ENCODE measurements at regions not wholly inside any gene's neighbourhood (a gene's known extent, or its start where the extent isn't known, plus 50 kb on each side); places are given as distances from the start of the nearest gene placed in this dataset.

DNA sequence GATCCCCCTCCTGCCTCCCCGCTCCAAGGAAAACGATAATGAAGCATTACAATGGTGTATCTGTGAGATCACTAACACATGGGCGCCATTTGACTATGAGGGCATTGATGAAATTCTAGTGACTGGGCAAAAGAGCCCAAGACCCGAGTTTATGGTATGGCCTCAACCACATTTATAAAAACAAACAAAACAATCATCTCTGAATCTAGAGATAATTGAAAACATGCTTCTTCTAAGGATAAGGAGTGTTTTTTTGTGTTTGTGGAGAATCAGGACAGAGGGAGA lies 100.9 kb upstream of the SEMA6A start:
- no peak for DNase-seq (ENCODE audit: low read depth in 1 of 2, low spot score in 1 of 2)

DNA sequence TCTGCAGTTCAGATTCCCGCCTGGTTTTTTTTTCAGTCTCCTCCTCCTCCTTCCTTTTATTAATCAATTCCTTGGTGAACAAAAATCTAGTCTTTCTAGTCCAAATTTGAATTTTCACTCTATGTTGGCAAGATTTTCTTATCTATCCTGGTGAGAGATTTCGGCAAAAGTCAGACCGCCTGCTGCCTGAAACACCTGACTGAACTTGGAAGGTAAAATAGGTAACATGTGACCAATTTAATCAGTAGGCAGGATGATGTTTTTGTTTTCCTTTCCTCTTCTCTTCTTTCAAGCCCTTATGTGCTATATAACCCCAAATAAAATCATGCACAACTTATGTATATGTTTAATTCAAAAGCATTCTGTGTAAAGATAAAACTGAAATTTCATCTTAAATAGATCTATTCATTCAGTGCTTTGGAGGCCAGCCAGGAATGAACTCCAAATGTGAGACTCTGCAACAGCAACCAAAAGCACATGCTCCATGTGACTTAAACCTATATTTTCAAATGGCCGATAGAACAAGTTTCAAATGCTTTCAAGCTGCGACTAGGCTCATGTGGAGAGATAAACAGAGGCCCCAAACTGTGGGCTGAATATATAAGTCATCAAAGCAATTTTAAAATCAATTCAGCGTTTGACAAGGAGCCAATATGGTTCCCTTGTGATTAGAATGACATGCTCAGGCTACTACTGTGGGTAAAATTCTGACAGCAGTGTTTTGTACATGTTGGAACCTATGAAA lies 100.4 kb upstream of the SEMA6A start:
- no peak for DNase-seq (ENCODE audit: low read depth in 1 of 2, low spot score in 1 of 2)

DNA sequence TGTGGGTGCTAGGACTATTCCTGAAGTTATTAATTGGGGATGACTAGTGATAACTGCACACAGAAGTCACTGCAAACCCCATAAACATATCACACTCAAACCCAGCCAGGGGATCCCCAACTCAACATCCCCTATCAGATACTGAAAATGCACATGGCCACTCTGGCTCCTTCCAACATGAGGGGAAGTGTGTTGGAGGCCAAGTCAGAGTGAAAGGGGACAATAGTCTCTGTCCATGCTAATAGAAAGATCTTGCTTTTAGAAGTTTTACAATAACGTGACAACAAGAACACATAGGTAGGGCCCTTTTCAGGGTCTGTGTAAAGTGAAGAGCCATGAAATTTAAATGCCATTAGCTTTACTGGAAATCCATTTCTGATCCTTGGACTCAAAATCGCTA lies 98.8 kb upstream of the SEMA6A start:
- DNase-seq (ENCODE audit: low read depth in 1 of 2, low spot score in 1 of 2) = no peak

DNA sequence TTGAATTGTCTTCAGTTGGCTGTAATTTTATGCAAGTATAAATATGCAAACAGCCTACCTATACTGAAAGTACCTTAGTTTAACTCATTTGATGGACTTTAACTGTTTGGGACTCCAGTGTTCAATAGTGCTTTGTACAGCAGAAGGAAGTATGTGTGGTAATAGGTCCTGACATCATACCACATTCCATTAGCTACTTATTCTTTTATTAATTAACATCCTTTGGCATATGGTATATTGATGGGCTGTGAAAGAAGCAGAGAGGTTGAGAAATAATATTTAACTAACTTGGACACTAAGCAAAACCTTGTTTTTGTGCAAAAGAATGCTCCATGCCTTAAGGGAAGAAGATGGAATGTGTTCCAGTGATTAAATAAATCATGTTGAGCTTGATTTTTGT lies 97.6 kb upstream of the SEMA6A start:
- no peak for DNase-seq (ENCODE audit: low read depth in 1 of 2, low spot score in 1 of 2)

DNA sequence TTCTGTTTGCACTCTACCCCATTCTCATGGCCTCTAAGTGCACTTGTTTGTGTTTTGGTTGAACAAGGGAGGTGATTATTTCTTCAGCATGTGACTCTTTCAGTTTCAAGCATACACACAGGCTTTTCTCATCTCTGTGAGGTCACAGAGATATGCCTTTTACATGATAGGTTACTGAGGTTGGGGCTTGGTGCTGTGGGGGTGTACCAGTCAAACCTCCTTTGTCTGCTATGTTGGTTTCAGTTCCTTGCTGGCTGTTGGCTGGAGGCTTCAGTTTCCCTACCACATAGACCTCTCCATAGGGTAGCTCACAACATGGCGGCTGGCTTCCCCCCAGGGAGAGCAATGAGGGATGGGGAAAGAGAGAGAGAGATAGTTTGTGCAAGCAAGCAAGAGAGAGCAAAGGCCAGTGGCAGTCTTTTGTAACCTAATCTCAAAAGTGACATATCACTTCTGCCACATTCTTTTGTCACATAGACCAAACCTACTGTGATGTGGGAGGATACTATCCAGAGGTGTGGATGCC lies 96.7 kb upstream of the SEMA6A start:
- DNase-seq (ENCODE audit: low read depth in 1 of 2, low spot score in 1 of 2) = no peak

DNA sequence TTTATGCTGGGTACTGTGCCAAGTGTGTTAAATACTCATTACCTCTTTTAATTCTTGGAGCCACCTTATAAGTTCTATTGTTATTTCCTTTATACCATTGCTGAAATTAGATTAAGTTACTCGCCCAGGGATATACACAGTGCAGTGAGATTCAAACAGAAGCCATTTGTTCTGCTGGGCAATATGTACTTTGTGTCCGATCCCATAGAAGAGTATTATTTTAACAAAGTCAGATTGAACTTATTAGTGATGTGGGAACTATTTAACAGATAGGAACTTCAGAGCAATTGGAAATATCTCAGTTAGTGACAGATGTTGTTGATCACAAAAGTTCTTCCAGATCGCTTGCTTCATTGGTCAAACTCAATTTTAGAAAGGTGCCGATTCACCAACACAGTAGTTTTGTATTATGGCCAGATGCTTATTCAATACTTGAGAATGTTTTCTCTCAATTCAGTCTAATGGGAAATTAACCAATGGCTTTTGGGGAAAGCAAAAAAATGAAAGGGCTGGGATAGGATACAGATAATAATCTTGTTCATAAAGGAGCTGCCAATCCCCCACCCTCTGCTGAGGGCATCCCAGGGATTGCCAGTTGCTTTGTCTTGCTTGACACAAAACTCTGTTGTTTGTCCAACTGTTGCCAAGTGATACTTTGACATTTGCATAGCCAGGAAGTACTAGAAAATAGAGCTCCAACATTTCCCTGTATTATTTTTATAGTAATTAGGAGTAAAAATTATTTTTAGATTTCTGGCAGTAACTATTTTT lies 94.8 kb upstream of the SEMA6A start:
- DNase-seq (ENCODE audit: low read depth in 1 of 2, low spot score in 1 of 2) = no peak

DNA sequence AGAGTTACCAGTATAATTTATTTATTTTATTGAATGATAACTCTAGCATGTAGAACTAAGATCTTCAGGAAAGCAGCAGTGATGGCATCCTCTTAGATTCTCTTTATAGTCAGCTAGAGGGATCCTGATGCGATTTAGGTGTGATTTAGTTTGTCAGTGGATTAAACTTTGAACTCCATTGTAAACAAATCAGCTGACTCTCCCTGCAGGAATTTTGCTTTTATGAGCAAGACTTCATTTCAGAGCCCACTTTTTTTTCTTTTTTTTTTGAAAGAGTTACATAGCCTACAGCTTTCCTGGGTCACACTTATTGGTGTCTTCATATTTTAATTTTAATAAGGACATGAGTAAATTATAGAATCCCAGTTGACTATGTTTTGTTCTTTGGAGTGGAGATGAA lies 93.8 kb upstream of the SEMA6A start:
- no peak for DNase-seq (ENCODE audit: low read depth in 1 of 2, low spot score in 1 of 2)

DNA sequence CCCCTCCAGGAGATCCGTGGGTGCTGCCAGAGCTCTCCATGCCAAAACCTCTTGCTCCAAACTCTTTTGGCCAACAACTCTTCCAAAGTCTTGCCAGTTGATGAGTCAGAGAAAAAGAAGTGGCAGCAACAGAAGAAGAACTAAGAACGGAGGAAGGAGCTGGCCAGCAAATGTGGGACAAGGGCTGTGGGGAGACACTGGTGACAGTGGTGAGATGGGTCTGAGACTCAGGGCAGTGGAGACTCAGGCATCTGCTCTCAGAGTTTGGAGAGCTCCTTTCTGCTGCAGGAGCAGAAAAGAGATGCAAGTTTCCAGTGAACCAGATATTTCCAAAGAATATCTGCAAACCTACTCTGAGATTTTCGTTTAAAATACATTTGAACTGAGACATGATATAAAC lies 92.3 kb upstream of the SEMA6A start:
- DNase-seq (ENCODE audit: low read depth in 1 of 2, low spot score in 1 of 2) = no peak

DNA sequence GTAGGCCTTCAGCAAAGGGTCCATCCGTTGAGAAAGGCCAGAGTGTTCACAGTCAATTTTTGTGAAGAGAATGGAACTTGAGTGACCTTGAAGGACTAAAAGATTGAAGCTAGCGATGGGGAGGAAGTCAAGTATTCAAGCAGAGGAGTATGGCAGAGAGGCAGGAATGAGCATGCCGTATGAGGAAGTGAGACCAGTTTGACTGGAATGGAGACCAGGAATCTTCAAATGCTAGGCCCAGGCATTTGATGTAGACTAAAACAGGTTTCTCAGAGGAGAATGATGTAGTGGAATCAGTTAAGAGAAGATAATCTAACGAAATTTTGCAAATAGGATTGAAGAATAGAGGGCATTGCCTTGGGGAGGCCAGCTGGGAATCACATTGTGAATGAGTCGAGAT lies 90.4 kb upstream of the SEMA6A start:
- no peak for DNase-seq (ENCODE audit: low read depth in 1 of 2, low spot score in 1 of 2)

DNA sequence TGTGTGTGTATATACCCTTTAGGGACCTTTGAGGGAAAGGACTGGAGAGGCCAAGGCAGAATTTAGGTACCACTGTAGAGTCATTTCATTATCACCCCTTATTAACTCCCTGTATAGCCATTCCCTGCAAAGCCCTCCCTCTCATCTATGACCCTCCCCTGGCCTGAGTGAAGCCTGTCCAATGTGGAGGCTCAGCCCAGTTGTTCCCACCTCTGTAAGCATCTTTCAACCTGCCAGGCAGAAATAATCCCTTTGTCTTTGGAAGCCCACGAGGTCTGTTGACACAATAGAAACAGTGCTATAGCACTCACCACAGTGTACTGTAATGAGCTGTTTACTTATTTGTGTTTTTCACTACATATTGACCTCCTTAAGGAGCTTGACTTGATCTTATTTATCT lies 88.5 kb upstream of the SEMA6A start:
- no peak for DNase-seq (ENCODE audit: low read depth in 1 of 2, low spot score in 1 of 2)

DNA sequence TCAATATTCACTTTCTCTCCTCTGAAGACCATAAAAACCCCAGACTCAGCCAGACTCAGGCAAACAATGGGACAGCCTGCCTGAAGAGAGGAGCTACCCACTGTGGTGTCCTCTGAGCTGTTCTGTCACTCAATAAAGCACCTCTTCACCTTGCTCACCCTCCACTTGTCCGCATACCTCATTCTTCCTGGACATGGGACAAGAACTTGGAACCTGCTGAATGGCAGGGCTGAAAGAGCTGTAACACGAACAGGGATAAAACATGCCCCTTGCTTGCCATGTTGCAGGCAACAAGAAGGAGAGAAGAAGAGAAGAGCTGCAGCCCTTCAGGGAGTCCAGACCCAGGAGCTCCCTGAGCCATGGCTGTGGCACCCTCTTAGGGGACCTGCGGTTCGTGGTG lies 86.8 kb upstream of the SEMA6A start:
- DNase-seq (ENCODE audit: low read depth in 1 of 2, low spot score in 1 of 2) = no peak

DNA sequence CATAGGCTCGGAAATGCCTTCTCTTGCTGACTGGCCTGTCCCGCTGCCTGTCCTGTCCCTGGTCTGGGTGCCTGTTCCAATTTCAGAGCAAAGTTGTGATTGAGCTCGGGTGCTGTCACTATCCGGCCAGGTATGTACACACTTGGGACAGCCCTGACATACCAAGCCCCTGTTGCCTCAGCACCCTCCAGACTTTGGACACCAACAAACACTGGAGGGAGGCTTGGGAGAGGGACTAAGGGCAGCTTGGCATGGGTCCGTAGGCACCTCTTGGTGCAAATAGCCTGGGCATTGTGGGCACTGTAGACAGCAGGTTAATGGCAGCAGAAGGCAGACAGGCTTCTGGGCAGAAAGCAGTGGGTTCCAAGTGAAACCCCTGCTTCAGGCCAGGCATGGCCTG lies 86.3 kb upstream of the SEMA6A start:
- DNase-seq (ENCODE audit: low read depth in 1 of 2, low spot score in 1 of 2) = no peak

DNA sequence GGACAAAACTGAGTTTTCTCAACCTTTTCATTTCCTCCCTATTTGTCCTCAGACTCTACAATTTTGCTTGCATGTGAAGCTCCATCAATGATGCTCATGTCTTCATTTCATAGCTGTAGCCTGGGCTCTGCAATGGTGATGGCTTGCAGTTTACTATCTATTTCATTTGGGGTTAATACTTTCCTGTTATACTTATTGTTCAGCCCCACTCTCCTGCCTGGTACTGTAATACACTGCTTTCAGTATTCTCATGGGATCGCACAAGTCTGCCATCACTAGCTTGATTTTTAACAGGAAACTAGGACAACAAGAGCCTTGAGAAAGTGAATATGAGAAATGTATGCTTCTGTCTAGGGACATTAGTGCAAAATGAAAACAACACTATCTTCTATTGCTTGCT lies 84.2 kb upstream of the SEMA6A start:
- DNase-seq (ENCODE audit: low read depth in 1 of 2, low spot score in 1 of 2) = no peak

DNA sequence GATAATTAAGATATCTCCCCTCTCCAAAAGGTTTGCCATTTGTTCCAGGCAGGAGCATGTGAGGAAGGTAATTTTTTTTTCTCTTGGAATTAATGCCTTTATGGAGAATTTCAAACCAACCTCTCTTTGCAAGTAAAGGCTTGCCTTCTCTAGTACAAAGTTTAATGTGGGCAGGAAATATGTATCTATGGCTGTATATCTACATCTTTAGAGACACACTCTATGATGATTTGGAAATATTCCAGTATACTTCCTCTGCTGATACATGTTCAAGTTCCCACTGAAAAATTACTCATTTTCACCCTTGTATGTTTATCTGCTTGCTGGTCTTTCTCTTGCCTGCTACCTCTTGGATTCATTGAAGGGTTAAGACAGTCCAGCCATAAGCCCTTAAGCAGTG lies 83.5 kb upstream of the SEMA6A start:
- DNase-seq (ENCODE audit: low read depth in 1 of 2, low spot score in 1 of 2) = no peak

DNA sequence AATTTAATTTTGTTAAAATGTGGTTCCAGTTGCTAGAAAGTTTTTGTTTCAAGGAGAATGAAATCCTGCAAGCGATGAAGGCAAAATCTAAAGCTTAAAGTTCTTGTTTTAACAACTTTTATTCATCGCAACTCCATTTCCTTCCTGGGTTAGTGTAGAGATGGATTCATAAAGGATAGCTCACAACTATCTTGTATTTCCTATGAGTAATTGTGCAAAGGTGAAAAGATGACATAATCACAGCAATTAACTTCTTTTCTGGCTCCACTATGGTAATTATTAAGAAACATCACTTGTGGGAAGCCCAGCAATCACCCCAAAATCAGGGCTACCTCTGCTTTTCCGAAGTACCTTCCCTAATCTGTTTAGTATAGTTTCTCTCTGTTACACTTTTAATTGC lies 80.8 kb upstream of the SEMA6A start:
- no peak for DNase-seq (ENCODE audit: low read depth in 1 of 2, low spot score in 1 of 2)

DNA sequence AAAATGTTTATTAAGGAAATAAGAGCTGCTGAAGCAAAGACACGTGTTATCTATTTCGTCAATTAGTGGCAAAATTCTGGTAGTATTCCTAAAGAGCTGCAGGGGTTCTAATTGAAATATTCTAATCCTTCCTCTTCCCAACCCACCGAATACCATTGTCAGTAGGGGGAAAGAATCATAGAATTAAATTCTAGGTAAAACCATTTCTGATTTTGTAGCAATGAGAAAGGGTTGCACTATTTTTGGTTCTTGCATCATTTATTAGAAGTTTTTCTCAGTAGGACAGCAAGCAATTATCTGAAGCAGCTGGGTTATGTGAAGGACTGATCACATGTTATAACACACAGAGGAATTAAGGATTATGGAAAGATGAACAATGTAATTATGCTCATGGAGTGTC lies 80.3 kb upstream of the SEMA6A start:
- DNase-seq (ENCODE audit: low read depth in 1 of 2, low spot score in 1 of 2) = no peak

DNA sequence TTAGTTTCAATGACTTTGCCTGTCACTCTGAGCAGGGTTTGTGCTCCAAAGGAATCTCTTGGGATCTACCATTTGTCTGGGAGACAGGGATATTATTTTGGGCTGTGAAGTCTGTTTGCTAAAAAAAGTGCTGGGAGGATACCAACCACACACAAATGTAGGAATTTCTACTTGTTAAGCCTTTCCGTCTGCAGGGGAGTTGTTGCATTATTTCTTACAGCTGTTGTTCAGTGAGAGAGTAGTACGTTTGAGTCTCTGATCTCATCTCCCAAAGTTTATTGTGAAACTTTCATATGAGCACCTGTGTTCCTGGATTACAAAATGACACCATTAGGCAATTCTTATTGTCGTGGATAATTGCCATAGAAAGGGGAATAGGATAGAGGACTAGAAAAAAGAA lies 78.3 kb upstream of the SEMA6A start:
- no peak for DNase-seq (ENCODE audit: low read depth in 1 of 2, low spot score in 1 of 2)

DNA sequence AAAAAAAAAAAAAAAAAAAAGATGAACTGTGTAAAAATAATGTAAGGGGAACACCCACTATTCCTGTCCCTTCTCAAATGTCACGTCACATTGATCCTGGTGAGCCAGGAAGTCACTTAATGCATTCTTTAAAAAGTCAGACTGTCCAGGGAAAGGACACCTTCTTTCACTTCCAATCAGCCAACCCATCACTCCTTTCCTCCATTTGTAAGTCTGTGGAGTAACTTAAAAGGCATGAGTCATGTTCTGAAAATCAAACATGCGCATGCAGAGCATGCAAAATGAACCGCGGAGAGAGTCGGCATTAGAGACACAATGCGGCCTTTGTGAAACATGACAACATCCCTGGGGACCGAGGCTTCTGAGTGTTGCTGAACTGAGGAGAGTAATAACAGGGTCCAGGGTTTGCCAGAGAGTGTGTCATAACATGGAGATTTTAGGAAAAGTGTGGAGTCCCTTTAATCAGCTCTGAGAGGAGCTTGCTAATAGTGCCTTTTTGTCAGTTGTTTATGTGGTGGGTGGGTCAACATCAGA lies 77.6 kb upstream of the SEMA6A start:
- no peak for DNase-seq (ENCODE audit: low read depth in 1 of 2, low spot score in 1 of 2)

DNA sequence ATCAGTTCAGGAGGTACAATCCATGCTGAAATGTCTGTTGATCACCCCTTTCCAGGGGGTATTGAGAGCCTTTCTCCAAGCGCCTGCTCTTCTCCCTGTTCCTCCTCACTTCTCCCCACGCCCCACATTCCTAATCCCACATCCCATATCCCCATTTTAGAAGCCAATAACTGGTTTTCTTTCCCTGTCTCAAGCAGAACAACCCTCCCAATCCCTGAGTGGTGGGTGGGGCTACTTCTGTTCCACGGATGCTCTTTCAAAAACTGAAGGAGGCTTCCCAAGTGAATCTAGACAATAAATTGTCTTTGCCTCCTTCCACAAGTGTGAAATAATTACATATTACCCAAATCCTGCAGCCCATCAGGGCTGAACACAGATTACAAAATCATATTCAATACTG lies 77.0 kb upstream of the SEMA6A start:
- no peak for DNase-seq (ENCODE audit: low read depth in 1 of 2, low spot score in 1 of 2)

DNA sequence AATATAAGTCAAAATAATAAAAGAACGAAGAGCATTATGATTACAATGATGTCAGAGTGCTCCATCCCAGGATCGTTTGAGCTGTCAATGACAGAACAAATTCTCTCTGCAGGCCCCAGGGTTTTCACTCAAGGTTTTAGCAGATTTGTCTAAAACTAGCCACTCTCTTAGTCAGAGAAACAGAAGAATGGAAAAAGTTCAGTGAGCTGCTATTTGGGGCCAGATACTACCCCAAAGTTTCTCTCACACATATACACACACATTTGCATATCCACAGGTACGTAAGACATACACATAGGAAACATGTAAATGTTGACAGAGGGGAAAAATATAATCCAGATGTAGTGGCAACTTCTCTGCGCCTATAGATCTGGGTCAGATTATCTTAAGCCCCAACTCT lies 76.3 kb upstream of the SEMA6A start:
- DNase-seq (ENCODE audit: low read depth in 1 of 2, low spot score in 1 of 2) = no peak

DNA sequence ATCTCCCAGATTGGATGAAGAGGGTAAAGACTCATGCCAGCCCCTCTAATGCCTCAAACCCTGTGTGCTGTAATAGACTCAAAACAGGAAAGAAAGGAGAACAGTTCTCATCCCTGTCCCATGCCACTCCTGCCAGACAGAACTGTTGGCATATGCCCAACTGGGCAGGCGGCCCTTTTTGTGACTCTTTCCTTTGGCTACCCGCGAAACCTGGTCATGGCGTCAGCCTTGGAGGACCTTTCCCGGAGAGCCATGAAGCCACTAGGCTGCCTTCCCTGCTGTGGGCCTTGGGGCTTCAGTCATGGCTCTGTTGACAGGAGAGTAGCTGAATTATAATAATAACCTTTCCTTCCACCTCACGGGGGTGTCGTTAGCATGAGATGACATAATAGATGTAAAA lies 75.9 kb upstream of the SEMA6A start:
- no peak for DNase-seq (ENCODE audit: low read depth in 1 of 2, low spot score in 1 of 2)

DNA sequence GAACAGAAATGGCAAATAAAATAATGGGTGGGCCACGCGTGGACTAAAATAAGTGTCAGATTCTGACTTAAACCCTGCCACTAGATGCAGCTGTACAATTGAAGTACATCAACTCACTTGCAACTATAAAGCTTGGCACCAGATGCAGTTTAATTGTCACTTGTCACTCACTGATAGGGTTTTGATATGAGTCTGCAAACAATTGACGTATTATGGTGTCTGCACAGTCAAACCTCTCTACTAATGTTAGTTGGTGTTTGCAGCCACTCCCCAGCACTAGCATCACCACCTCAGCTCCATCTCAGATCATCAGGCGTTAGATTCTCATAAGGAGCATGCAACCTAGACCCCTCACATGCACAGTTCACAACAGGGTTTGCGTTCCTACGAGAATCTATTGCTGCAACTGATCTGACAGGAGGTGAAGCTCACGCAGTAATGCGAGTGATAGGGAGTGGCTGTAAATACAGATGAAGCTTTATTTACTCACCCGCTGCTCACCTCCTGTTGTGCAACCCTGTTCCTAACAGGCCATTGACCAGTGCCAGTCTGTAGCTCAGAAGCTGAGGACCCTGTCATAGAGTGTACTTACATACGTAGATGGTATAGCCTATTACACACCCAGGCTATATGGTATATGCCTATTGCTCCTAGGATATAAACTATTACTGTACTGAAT lies 72.1 kb upstream of the SEMA6A start:
- no peak for DNase-seq (ENCODE audit: low read depth in 1 of 2, low spot score in 1 of 2)
